Sigmoid colon (tissue), 6 donors: ENCODE measurements at regions not wholly inside any gene's neighbourhood (a gene's known extent, or its start where the extent isn't known, plus 50 kb on each side); places are given as distances from the start of the nearest gene placed in this dataset.
A peak's percentile ranks its signal among the peaks of the same experiment; 100 is the strongest.

Source experiments
- DNase-seq: peaks from one replicate; pipeline ENCODE4 v3.0.0-alpha.2; 2019
- H3K27ac ChIP-seq, 4 donors: fragments of 200-600 bp; sonication (generic); one replicate each; pipeline ENCODE4 v1.5.1; 2016 to 2019; ENCODE audit warnings: mild to moderate bottlenecking in 1 of 4
- H3K27me3 ChIP-seq, 3 donors: fragments of 200-600 bp; sonication (generic); one replicate each; pipeline ENCODE4 v1.5.1; 2019; ENCODE audit warnings: mild to moderate bottlenecking in 1 of 3
- H3K36me3 ChIP-seq, 4 donors: fragments of 200-600 bp; sonication (generic); one replicate each; pipeline ENCODE4 v1.5.1; 2016 to 2019
- H3K4me1 ChIP-seq, 4 donors: fragments of 200-600 bp; sonication (generic); one replicate each; pipeline ENCODE4 v1.5.1; 2017 to 2019
- H3K4me3 ChIP-seq, 4 donors: fragments of 200-600 bp; sonication (generic); one replicate each; pipeline ENCODE4 v1.5.1; 2017 to 2019; ENCODE audit warnings: mild to moderate bottlenecking in 2 of 4, moderate library complexity in 1 of 4
- H3K9me3 ChIP-seq, 4 donors: fragments of 200-600 bp in 3 of 4; sonication (generic) in 3 of 4; one replicate each; pipeline versions ENCODE4 v1.5.1 to v1.6.1; 2013 to 2019
- CTCF ChIP-seq, 4 experiments: fragments of 450-650 bp in 3 of 4; fragments of 200-600 bp in 1 of 4; IDR thresholded peaks; one replicate each; pipeline ENCODE4 v1.5.1; 2016 to 2019; ENCODE audit warnings: antibody characterized with exemption in 4 of 4, mild to moderate bottlenecking in 3 of 4, moderate library complexity in 2 of 4
- EP300 ChIP-seq, 4 donors: sonication (generic); formaldehyde crosslinking; IDR thresholded peaks; one replicate each; pipeline ENCODE4 v1.6.1; 2017; ENCODE audit warnings: antibody characterized with exemption in 4 of 4
- POLR2A ChIP-seq, 2 donors: fragments of 450-650 bp; IDR thresholded peaks; one replicate each; pipeline ENCODE4 v1.6.1; 2016; ENCODE audit warnings: antibody characterized with exemption in 2 of 2, mild to moderate bottlenecking in 2 of 2, moderate library complexity in 2 of 2
- POLR2AphosphoS5 ChIP-seq, 4 donors: sonication (generic); formaldehyde crosslinking; IDR thresholded peaks; one replicate each; pipeline ENCODE4 v1.6.1; 2017; ENCODE audit warnings: antibody characterized with exemption in 4 of 4
- WGBS, 2 donors: extraction: QIAGEN DNeasy Blood & Tissue Kit; methylation state at CpG; one replicate each; pipeline ENCODE4 v1.1.7; 2013; 5-methylcytosine and 5-hydroxymethylcytosine counted together
- intact Hi-C: fragments of 100-400 bp; cut with DNase I; formaldehyde crosslinking; loops from one replicate; pipeline ENCODE4 v1.15.1; 2023
- donor health status: healthy with polysubstance abuse.
- donor health status: healthy.

- intact Hi-C loops, result no loop called here
- 96 to 97% methylated on average over 7 of the region's 7 CpGs for WGBS, 2 donors
- H3K27ac ChIP-seq, result no peak overlapping the region
- DNase-seq, result no peak
- H3K4me3 ChIP-seq, result no peak overlapping the region
- TF ChIP-seq CTCF (IDR thresholded peaks at IDR 0.05) (no peak), EP300 (IDR thresholded peaks at IDR 0.05) (no peak), POLR2AphosphoS5 (IDR thresholded peaks at IDR 0.05) (no peak), POLR2A (IDR thresholded peaks at IDR 0.05) (no peak)
- H3K27me3 ChIP-seq, result no peaks in the 10 kb centered on the region
- H3K9me3 ChIP-seq, result no peaks in the 10 kb centered on the region
- no peaks in the 10 kb centered on the region for H3K36me3 ChIP-seq
- H3K4me1 ChIP-seq, result no peaks in the 10 kb centered on the region
Measured at GRCh38 chr3:106116733-106117489, 248.1 kb upstream of the CBLB start.

GRCh38 chr3:106117490-106117858, 248.7 kb upstream of the CBLB start:
- Histone ChIP-seq H3K4me3 (no peak overlapping the region), H3K4me1 (no peaks in the 10 kb centered on the region), H3K9me3 (no peaks in the 10 kb centered on the region), H3K36me3 (no peaks in the 10 kb centered on the region), H3K27ac (no peak overlapping the region), H3K27me3 (no peaks in the 10 kb centered on the region)
- no peak for DNase-seq
- intact Hi-C loops, result no loop called here
- 80 to 88% methylated on average over 3 of the region's 3 CpGs for WGBS, 2 donors
- TF ChIP-seq POLR2AphosphoS5 (IDR thresholded peaks at IDR 0.05) (no peak), POLR2A (IDR thresholded peaks at IDR 0.05) (no peak), EP300 (IDR thresholded peaks at IDR 0.05) (no peak), CTCF (IDR thresholded peaks at IDR 0.05) (no peak)

GRCh38 chr3:106119614-106120082, 250.8 kb upstream of the CBLB start:
- H3K9me3 ChIP-seq, result no peaks in the 10 kb centered on the region
- H3K27ac ChIP-seq, result no peak overlapping the region
- no peaks in the 10 kb centered on the region for H3K4me1 ChIP-seq
- no peaks in the 10 kb centered on the region for H3K36me3 ChIP-seq
- intact Hi-C loops, result no loop called here
- no peaks in the 10 kb centered on the region for H3K27me3 ChIP-seq
- WGBS, 2 donors, result 86 to 89% methylated on average over 1 of the region's 1 CpG
- H3K4me3 ChIP-seq, result no peak overlapping the region
- DNase-seq, result no peak
- TF ChIP-seq POLR2AphosphoS5 (IDR thresholded peaks at IDR 0.05), result peak in 1 of 4 donors; percentile 58
- no peak for TF ChIP-seq POLR2A (IDR thresholded peaks at IDR 0.05)
- no peak for TF ChIP-seq EP300 (IDR thresholded peaks at IDR 0.05)
- no peak for TF ChIP-seq CTCF (IDR thresholded peaks at IDR 0.05)

GRCh38 chr3:106120356-106120755, 251.5 kb upstream of the CBLB start:
- Histone ChIP-seq H3K27ac (no peak overlapping the region), H3K36me3 (no peaks in the 10 kb centered on the region), H3K27me3 (no peaks in the 10 kb centered on the region), H3K4me1 (no peaks in the 10 kb centered on the region), H3K4me3 (no peak overlapping the region), H3K9me3 (no peaks in the 10 kb centered on the region)
- 84 to 89% methylated on average over 4 of the region's 4 CpGs for WGBS, 2 donors
- intact Hi-C loops, result no loop called here
- TF ChIP-seq CTCF (IDR thresholded peaks at IDR 0.05) (no peak), EP300 (IDR thresholded peaks at IDR 0.05) (no peak), POLR2A (IDR thresholded peaks at IDR 0.05) (no peak), POLR2AphosphoS5 (IDR thresholded peaks at IDR 0.05) (no peak)
- DNase-seq, result no peak
